ENCODE measurements at regions not wholly inside any gene's neighbourhood (a gene's known extent, or its start where the extent isn't known, plus 50 kb on each side); places are given as distances from the start of the nearest gene placed in this dataset.

GRCh38 chr19:30091856-30092255 lies 149.8 kb downstream of the URI1 start:
- TF ChIP-seq, protein P1, sequence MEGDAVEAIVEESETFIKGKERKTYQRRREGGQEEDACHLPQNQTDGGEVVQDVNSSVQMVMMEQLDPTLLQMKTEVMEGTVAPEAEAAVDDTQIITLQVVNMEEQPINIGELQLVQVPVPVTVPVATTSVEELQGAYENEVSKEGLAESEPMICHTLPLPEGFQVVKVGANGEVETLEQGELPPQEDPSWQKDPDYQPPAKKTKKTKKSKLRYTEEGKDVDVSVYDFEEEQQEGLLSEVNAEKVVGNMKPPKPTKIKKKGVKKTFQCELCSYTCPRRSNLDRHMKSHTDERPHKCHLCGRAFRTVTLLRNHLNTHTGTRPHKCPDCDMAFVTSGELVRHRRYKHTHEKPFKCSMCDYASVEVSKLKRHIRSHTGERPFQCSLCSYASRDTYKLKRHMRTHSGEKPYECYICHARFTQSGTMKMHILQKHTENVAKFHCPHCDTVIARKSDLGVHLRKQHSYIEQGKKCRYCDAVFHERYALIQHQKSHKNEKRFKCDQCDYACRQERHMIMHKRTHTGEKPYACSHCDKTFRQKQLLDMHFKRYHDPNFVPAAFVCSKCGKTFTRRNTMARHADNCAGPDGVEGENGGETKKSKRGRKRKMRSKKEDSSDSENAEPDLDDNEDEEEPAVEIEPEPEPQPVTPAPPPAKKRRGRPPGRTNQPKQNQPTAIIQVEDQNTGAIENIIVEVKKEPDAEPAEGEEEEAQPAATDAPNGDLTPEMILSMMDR (IDR thresholded peaks at IDR 0.05; ENCODE audit: low read length) = no peak
- no peak for TF ChIP-seq EZH2 (optimal IDR thresholded peaks at IDR 0.05; ENCODE audit: low read depth, low read length)

Data from MM.1S (cell line).